WTC11 (cell line): ENCODE measurements at regions not wholly inside any gene's neighbourhood (a gene's known extent, or its start where the extent isn't known, plus 50 kb on each side); places are given as distances from the start of the nearest gene placed in this dataset.

ENCODE experiments used
- ATAC-seq: fragments of 200-7000 bp; cut with Tn5 transposase; 2 replicates; pipeline ENCODE4 v1.10.0; 2021; ENCODE audit warnings: mild to moderate bottlenecking, moderate library complexity
- CTCF ChIA-PET: fragments of 300-600 bp; sonication (Branson Sonifier 250); formaldehyde crosslinking; loops from one replicate; lab custom pipeline; 2021; ENCODE audit warnings: antibody characterized with exemption; lab: Charles Lee
- POLR2A ChIA-PET: fragments of 350-600 bp; sonication (Branson Sonifier 250); formaldehyde crosslinking; loops from one replicate; lab custom pipeline; 2021; ENCODE audit warnings: antibody characterized with exemption; lab: Charles Lee
- DNase-seq: peaks from one replicate; pipeline ENCODE4 v3.0.0; 2021; ENCODE audit warnings: low spot score
- H3K27ac Mint-ChIP-seq: 2 replicates; pipeline ENCODE4 v1.8.0; 2021; ENCODE audit warnings: mixed read lengths
- H3K27me3 Mint-ChIP-seq: 2 replicates; pipeline ENCODE4 v1.8.0; 2021; ENCODE audit warnings: low read depth, mild to moderate bottlenecking, moderate library complexity, mixed read lengths
- H3K36me3 Mint-ChIP-seq: 2 replicates; pipeline ENCODE4 v1.8.0; 2021; ENCODE audit warnings: mixed read lengths
- H3K4me1 Mint-ChIP-seq: 2 replicates; pipeline ENCODE4 v1.8.0; 2022; ENCODE audit warnings: mixed read lengths
- H3K4me3 Mint-ChIP-seq: 2 replicates; pipeline ENCODE4 v1.8.0; 2021; ENCODE audit warnings: mild to moderate bottlenecking, moderate library complexity, mixed read lengths
- H3K9me3 Mint-ChIP-seq: 2 replicates; pipeline ENCODE4 v1.8.0; 2021; ENCODE audit warnings: mixed read lengths
- CDX4 ChIP-seq: fragments of 250-450 bp; sonication (Bioruptor Pico); IDR thresholded peaks from 2 replicates; pipeline ENCODE4 v1.9.0; 2021; ENCODE audit warnings: moderate library complexity, mild to moderate bottlenecking, inconsistent platforms, borderline replicate concordance
- CREM ChIP-seq: sonication (generic); formaldehyde crosslinking; IDR thresholded peaks from 2 replicates; pipeline ENCODE4 v1.8.1; 2022; ENCODE audit warnings: mild to moderate bottlenecking, missing genetic modification reagents, moderate library complexity
- ELF4 ChIP-seq: sonication (generic); formaldehyde crosslinking; IDR thresholded peaks from 2 replicates; pipeline ENCODE4 v1.8.1; 2022; ENCODE audit warnings: low read depth, mild to moderate bottlenecking, moderate library complexity, missing genetic modification reagents
- EMX1 ChIP-seq: fragments of 250-450 bp; sonication (Bioruptor Pico); IDR thresholded peaks from 2 replicates; pipeline ENCODE4 v1.8.0; 2021; ENCODE audit warnings: mild to moderate bottlenecking
- ETV6 ChIP-seq: sonication (generic); formaldehyde crosslinking; IDR thresholded peaks from 2 replicates; pipeline ENCODE4 v1.8.1; 2022; ENCODE audit warnings: mild to moderate bottlenecking, missing genetic modification reagents
- FOXJ3 ChIP-seq: sonication (generic); formaldehyde crosslinking; IDR thresholded peaks from 2 replicates; pipeline ENCODE4 v1.9.0; 2021; ENCODE audit warnings: missing genetic modification reagents, mild to moderate bottlenecking, borderline replicate concordance
- FOXK1 ChIP-seq: sonication (generic); formaldehyde crosslinking; IDR thresholded peaks from 2 replicates; pipeline ENCODE4 v1.8.0; 2022; ENCODE audit warnings: mild to moderate bottlenecking, moderate library complexity, missing genetic modification reagents
- FOXP1 ChIP-seq: sonication (generic); formaldehyde crosslinking; IDR thresholded peaks from 2 replicates; pipeline ENCODE4 v1.8.0; 2022; ENCODE audit warnings: missing genetic modification reagents, mild to moderate bottlenecking, moderate library complexity, borderline replicate concordance
- GTF2I ChIP-seq: fragments of 250-450 bp; sonication (Bioruptor Pico); conservative IDR thresholded peaks from 2 replicates; pipeline ENCODE4 v1.4.0; 2021; ENCODE audit warnings: mild to moderate bottlenecking
- HMGXB4 ChIP-seq: sonication (generic); formaldehyde crosslinking; IDR thresholded peaks from 2 replicates; pipeline ENCODE4 v1.8.1; 2023; ENCODE audit warnings: mild to moderate bottlenecking, moderate library complexity, missing genetic modification reagents
- NFYB ChIP-seq: sonication (generic); formaldehyde crosslinking; conservative IDR thresholded peaks from 2 replicates; pipeline ENCODE4 v1.8.0; 2022; ENCODE audit warnings: low read depth, missing genetic modification reagents
- NR1H2 ChIP-seq: sonication (generic); formaldehyde crosslinking; IDR thresholded peaks from 2 replicates; pipeline ENCODE4 v1.9.0; 2021; ENCODE audit warnings: mild to moderate bottlenecking, moderate library complexity, missing genetic modification reagents
- NR2C2 ChIP-seq: sonication (generic); formaldehyde crosslinking; IDR thresholded peaks from 2 replicates; pipeline ENCODE4 v1.8.0; 2022; ENCODE audit warnings: mild to moderate bottlenecking, missing genetic modification reagents
- NR3C1 ChIP-seq: sonication (generic); formaldehyde crosslinking; conservative IDR thresholded peaks from 2 replicates; pipeline ENCODE4 v1.8.1; 2023; ENCODE audit warnings: low read depth, mild to moderate bottlenecking, missing genetic modification reagents
- SMAD3 ChIP-seq: sonication (generic); formaldehyde crosslinking; IDR thresholded peaks from 2 replicates; pipeline ENCODE4 v1.8.0; 2022; ENCODE audit warnings: missing genetic modification reagents, mild to moderate bottlenecking, borderline replicate concordance
- USF2 ChIP-seq: sonication (generic); formaldehyde crosslinking; IDR thresholded peaks from 2 replicates; pipeline ENCODE4 v1.8.1; 2023; ENCODE audit warnings: mild to moderate bottlenecking, missing genetic modification reagents, moderate library complexity
- ZNF317 ChIP-seq: sonication (generic); formaldehyde crosslinking; IDR thresholded peaks from 2 replicates; pipeline ENCODE4 v1.8.1; 2023; ENCODE audit warnings: low read depth, mild to moderate bottlenecking, moderate library complexity, missing genetic modification reagents, borderline replicate concordance
- TF ChIP-seq, protein P1 (sequence below): sonication (generic); formaldehyde crosslinking; IDR thresholded peaks from 2 replicates; pipeline ENCODE4 v1.8.0; 2022; ENCODE audit warnings: mild to moderate bottlenecking, missing genetic modification reagents
- TF ChIP-seq, protein P2 (sequence below): sonication (generic); formaldehyde crosslinking; IDR thresholded peaks from 2 replicates; pipeline ENCODE4 v1.8.0; 2023; ENCODE audit warnings: missing genetic modification reagents
- TF ChIP-seq, protein P3 (sequence below): sonication (generic); formaldehyde crosslinking; IDR thresholded peaks from 2 replicates; pipeline ENCODE4 v1.8.0; 2022; ENCODE audit warnings: mild to moderate bottlenecking, missing genetic modification reagents
- TF ChIP-seq, protein P4 (sequence below): sonication (generic); formaldehyde crosslinking; IDR thresholded peaks from 2 replicates; pipeline ENCODE4 v1.8.1; 2022; ENCODE audit warnings: mild to moderate bottlenecking, moderate library complexity, missing genetic modification reagents

- no peaks in the 10 kb centered on the region; the same call in none of the 2 replicates for H3K27me3 Mint-ChIP-seq
- ATAC-seq (peak; percentile 26; the same call in 1 of the 2 replicates), DNase-seq (no peak)
- no peak overlapping the region for H3K4me3 Mint-ChIP-seq
- H3K27ac Mint-ChIP-seq, result no peak overlapping the region
- peaks cover 7% of the 10 kb centered on the region for H3K4me1 Mint-ChIP-seq
- peaks cover 32% of the 10 kb centered on the region for H3K36me3 Mint-ChIP-seq
- ChIA-PET CTCF (interaction anchor here (1.5 kb wide), 1 partner anchor 21 kb away, joined by 3 read pairs; no protein-coding TSS in a partner anchor), POLR2A (no interaction called here)
- peaks cover 30% of the 10 kb centered on the region for H3K9me3 Mint-ChIP-seq
- TF ChIP-seq, protein P1, sequence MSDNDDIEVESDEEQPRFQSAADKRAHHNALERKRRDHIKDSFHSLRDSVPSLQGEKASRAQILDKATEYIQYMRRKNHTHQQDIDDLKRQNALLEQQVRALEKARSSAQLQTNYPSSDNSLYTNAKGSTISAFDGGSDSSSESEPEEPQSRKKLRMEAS (CRISPR knock-in tag), result no peak
- TF ChIP-seq FOXP1 (CRISPR knock-in tag), result no peak
- no peak for TF ChIP-seq ELF4 (CRISPR knock-in tag)
- no peak for TF ChIP-seq EMX1 (CRISPR knock-in tag)
- TF ChIP-seq FOXK1 (CRISPR knock-in tag), result no peak
- TF ChIP-seq GTF2I (CRISPR knock-in tag), result no peak
- TF ChIP-seq, protein P2, sequence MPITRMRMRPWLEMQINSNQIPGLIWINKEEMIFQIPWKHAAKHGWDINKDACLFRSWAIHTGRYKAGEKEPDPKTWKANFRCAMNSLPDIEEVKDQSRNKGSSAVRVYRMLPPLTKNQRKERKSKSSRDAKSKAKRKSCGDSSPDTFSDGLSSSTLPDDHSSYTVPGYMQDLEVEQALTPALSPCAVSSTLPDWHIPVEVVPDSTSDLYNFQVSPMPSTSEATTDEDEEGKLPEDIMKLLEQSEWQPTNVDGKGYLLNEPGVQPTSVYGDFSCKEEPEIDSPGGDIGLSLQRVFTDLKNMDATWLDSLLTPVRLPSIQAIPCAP (CRISPR knock-in tag), result no peak
- no peak for TF ChIP-seq USF2
- TF ChIP-seq HMGXB4 (CRISPR knock-in tag), result no peak
These were observed 117.7 kb upstream of the ELAC2 start for GRCh38 chr17:13135506-13135905.

- Mint-ChIP-seq H3K9me3 (peaks cover 19% of the 10 kb centered on the region), H3K27me3 (no peaks in the 10 kb centered on the region; the same call in 1 of the 2 replicates), H3K4me3 (no peak overlapping the region), H3K4me1 (no peaks in the 10 kb centered on the region; the same call in 1 of the 2 replicates), H3K27ac (no peak overlapping the region), H3K36me3 (peaks cover 20% of the 10 kb centered on the region)
- ATAC-seq, result no peak
- DNase-seq, result no peak
- TF ChIP-seq, protein P3, sequence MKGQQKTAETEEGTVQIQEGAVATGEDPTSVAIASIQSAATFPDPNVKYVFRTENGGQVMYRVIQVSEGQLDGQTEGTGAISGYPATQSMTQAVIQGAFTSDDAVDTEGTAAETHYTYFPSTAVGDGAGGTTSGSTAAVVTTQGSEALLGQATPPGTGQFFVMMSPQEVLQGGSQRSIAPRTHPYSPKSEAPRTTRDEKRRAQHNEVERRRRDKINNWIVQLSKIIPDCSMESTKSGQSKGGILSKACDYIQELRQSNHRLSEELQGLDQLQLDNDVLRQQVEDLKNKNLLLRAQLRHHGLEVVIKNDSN, result no peak
- CTCF ChIA-PET, result no interaction called here
- POLR2A ChIA-PET, result no interaction called here
These were observed 116.2 kb upstream of the ELAC2 start for GRCh38 chr17:13134076-13134475.

DNA sequence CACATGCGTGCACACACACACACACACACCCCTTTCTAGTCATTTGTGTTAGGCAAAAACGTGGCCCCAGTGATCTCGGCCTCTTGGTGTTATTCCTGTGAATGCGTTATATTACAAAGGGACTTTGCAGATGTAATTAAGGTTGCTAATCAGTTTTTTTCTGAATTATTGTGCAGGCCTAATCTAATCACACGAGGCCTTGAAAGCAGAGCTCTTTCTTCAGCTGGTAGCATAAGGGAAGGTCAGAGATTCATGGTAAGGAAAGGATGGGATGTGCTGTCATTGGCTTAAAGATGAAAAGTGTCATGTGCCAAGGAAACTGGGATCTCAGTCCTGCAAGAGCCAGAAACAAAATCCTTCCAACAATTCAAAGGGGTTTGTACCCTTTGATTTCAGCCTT lies 113.4 kb upstream of the ELAC2 start:
- H3K9me3 Mint-ChIP-seq, result no peaks in the 10 kb centered on the region
- TF ChIP-seq CDX4 (CRISPR knock-in tag), result no peak
- TF ChIP-seq ELF4 (CRISPR knock-in tag), result no peak
- no peak for TF ChIP-seq EMX1 (CRISPR knock-in tag)
- no peak for TF ChIP-seq NFYB (CRISPR knock-in tag)
- TF ChIP-seq NR1H2, result no peak
- TF ChIP-seq CREM (CRISPR knock-in tag), result no peak
- TF ChIP-seq SMAD3 (CRISPR knock-in tag), result no peak
- TF ChIP-seq, protein P2 (CRISPR knock-in tag), result no peak
- TF ChIP-seq ETV6 (CRISPR knock-in tag), result no peak
- no peak for TF ChIP-seq FOXJ3 (CRISPR knock-in tag)
- no peak for TF ChIP-seq HMGXB4 (CRISPR knock-in tag)
- TF ChIP-seq NR2C2, result no peak
- TF ChIP-seq ZNF317 (CRISPR knock-in tag), result no peak
- no peak for TF ChIP-seq NR3C1 (CRISPR knock-in tag)
- TF ChIP-seq, protein P4, sequence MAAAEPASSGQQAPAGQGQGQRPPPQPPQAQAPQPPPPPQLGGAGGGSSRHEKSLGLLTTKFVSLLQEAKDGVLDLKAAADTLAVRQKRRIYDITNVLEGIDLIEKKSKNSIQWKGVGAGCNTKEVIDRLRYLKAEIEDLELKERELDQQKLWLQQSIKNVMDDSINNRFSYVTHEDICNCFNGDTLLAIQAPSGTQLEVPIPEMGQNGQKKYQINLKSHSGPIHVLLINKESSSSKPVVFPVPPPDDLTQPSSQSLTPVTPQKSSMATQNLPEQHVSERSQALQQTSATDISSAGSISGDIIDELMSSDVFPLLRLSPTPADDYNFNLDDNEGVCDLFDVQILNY (CRISPR knock-in tag), result no peak
- TF ChIP-seq, all 79 proteins: peak for 0
- H3K27ac Mint-ChIP-seq, result no peak overlapping the region
- no peak for ATAC-seq
- no peak for DNase-seq
- H3K4me3 Mint-ChIP-seq, result no peak overlapping the region
- ChIA-PET CTCF (no interaction called here), POLR2A (interaction anchor here (0.7 kb wide), 1 partner anchor 165 kb away, joined by 4 read pairs; no protein-coding TSS in a partner anchor)
- H3K36me3 Mint-ChIP-seq, result no peaks in the 10 kb centered on the region
- no peaks in the 10 kb centered on the region; the same call in 1 of the 2 replicates for H3K27me3 Mint-ChIP-seq
- H3K4me1 Mint-ChIP-seq, result no peaks in the 10 kb centered on the region; the same call in 1 of the 2 replicates
